Type B pancreatic cell (in vitro differentiated cells): ENCODE measurements at regions not wholly inside any gene's neighbourhood (a gene's known extent, or its start where the extent isn't known, plus 50 kb on each side); places are given as distances from the start of the nearest gene placed in this dataset.

Experiments used
- DNase-seq: peaks from one replicate; pipeline ENCODE4 v3.0.0; 2021; ENCODE audit warnings: mixed read lengths; ENCODE audit not compliant: unreplicated experiment; ENCODE audit errors: extremely low spot score
- H3K27ac Mint-ChIP-seq: 2 replicates; pipeline ENCODE4 v1.8.0; 2021; ENCODE audit warnings: mild to moderate bottlenecking, mixed read lengths
- H3K27me3 Mint-ChIP-seq: 2 replicates; pipeline ENCODE4 v1.8.0; 2021; ENCODE audit warnings: mixed read lengths
- H3K36me3 Mint-ChIP-seq: 2 replicates; pipeline ENCODE4 v1.8.0; 2021; ENCODE audit warnings: mixed read lengths
- H3K4me1 Mint-ChIP-seq: one replicate; pipeline ENCODE4 v1.8.0; 2021; ENCODE audit warnings: mixed read lengths; ENCODE audit not compliant: unreplicated experiment
- H3K4me3 Mint-ChIP-seq: 2 replicates; pipeline ENCODE4 v1.8.0; 2021; ENCODE audit warnings: mild to moderate bottlenecking, mixed read lengths
- H3K9me3 Mint-ChIP-seq: 2 replicates; pipeline ENCODE4 v1.8.0; 2021; ENCODE audit warnings: mixed read lengths
- TF ChIP-seq, protein P1 (sequence below): fragments of 200-600 bp; sonication (generic); conservative IDR thresholded peaks from 2 replicates; pipeline ENCODE4 v1.5.0; 2021; ENCODE audit warnings: antibody characterized with exemption, mild to moderate bottlenecking

DNA sequence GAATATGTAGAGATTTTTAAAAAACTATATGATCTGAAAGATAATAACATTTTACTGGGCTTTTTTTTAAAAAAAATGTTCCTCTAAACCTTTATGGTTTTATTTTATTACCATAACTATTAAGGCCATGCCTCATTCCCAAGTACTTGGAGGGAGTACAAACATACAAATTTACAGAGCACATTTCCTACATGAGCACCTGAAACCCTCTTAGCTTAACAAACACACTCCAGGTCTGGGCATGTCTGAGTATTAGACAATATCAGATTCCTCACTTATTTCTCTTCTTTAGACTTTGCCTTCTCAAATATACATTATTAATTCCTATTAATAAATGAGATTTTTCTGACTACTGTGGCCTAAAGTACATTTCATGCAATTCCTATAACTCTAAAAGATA lies 319.2 kb downstream of the SLCO4C1 start:
- no peak for DNase-seq
- no peaks in the 10 kb centered on the region for H3K36me3 Mint-ChIP-seq
- no peaks in the 10 kb centered on the region for H3K9me3 Mint-ChIP-seq
- no peak overlapping the region for H3K27ac Mint-ChIP-seq
- peaks cover 4% of the 10 kb centered on the region for H3K4me1 Mint-ChIP-seq
- TF ChIP-seq, protein P1, sequence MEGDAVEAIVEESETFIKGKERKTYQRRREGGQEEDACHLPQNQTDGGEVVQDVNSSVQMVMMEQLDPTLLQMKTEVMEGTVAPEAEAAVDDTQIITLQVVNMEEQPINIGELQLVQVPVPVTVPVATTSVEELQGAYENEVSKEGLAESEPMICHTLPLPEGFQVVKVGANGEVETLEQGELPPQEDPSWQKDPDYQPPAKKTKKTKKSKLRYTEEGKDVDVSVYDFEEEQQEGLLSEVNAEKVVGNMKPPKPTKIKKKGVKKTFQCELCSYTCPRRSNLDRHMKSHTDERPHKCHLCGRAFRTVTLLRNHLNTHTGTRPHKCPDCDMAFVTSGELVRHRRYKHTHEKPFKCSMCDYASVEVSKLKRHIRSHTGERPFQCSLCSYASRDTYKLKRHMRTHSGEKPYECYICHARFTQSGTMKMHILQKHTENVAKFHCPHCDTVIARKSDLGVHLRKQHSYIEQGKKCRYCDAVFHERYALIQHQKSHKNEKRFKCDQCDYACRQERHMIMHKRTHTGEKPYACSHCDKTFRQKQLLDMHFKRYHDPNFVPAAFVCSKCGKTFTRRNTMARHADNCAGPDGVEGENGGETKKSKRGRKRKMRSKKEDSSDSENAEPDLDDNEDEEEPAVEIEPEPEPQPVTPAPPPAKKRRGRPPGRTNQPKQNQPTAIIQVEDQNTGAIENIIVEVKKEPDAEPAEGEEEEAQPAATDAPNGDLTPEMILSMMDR: no peak
- no peaks in the 10 kb centered on the region for H3K27me3 Mint-ChIP-seq
- no peak overlapping the region for H3K4me3 Mint-ChIP-seq

DNA sequence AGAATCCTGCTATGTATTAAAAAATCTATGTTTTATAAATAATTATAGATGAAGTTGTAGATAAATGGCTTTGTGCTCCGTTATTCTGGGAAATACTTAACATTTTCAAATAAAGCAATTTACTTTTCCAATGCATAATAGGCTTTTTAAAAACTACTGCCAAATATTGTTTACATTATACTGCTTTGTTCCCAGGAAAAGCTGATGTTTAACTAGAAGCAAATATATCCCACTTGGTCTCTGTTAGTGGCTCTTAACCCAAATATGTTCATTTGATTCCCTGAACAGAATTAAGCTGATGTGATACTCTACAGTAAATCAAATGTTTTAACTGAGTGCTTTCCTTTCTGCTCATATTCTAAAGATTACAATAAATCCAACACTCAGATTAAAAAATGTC lies 326.3 kb downstream of the SLCO4C1 start:
- H3K4me1 Mint-ChIP-seq: no peaks in the 10 kb centered on the region
- no peak overlapping the region for H3K27ac Mint-ChIP-seq
- DNase-seq: no peak
- H3K4me3 Mint-ChIP-seq: no peak overlapping the region
- no peaks in the 10 kb centered on the region for H3K27me3 Mint-ChIP-seq
- no peaks in the 10 kb centered on the region for H3K36me3 Mint-ChIP-seq
- TF ChIP-seq, protein P1: no peak
- H3K9me3 Mint-ChIP-seq: peaks cover 11% of the 10 kb centered on the region

DNA sequence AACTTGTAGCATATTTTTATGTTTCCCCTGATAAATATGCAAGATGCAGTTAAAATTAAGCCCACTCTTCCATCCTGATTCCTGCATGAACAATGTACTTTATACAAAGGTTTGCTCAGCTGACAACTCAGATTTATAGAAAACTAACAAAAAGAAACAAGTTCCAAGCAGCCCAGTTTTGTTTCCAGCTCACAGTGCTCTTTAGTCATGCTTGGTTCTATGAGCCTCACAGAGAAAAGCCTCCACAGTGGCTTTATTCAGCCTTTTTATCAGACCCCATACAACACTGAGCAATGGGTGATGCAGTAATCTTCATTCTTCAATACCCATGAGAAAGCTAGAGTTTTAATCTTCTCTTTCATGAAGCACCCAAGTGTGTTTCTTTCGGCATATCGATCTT lies 329.6 kb downstream of the SLCO4C1 start:
- Mint-ChIP-seq H3K27me3 (no peaks in the 10 kb centered on the region), H3K4me3 (no peak overlapping the region), H3K27ac (no peak overlapping the region), H3K4me1 (no peaks in the 10 kb centered on the region), H3K9me3 (peaks cover 11% of the 10 kb centered on the region), H3K36me3 (no peaks in the 10 kb centered on the region)
- DNase-seq: no peak
- TF ChIP-seq, protein P1: no peak

DNA sequence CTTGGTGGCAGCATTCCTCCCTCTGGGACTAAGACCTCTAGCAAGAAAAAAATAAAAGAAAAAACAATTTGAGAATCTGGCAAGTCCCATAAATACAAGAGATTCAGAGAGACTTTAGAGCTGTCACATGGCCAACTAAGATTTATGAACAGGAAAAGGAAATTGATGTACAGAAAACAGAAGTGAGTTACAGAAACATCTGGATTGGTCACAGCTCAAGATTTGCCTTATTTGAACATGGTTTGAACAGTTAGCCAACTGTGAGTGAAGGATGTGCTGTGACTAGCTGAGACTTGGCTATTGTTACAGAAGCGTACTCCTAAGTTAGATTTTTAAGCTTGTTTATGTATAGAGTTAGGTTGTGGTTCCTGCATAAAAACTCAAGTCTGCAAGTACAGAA lies 340.2 kb downstream of the SLCO4C1 start:
- H3K9me3 Mint-ChIP-seq: no peaks in the 10 kb centered on the region
- H3K4me3 Mint-ChIP-seq: no peak overlapping the region
- H3K36me3 Mint-ChIP-seq: no peaks in the 10 kb centered on the region
- no peak for DNase-seq
- H3K4me1 Mint-ChIP-seq: no peaks in the 10 kb centered on the region
- H3K27me3 Mint-ChIP-seq: no peaks in the 10 kb centered on the region
- no peak overlapping the region for H3K27ac Mint-ChIP-seq
- TF ChIP-seq, protein P1: no peak

DNA sequence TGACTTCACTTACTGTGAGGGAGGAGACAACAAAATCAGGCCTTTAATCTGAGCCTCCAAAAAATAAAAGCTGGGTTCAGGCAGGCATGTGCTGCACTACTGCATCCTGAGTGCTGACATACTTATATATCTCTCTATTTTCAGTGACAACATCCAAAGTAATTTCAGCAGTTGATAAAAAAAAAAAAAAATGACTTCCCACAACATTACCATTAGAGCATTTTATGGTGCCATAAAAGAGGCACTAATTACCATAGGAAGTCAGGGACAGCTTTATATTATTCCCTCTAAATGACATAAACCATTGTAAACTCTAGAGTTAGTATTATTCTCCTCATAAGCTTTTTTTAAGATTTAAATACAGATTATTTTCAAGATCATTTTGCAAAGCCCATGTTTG lies 346.1 kb downstream of the SLCO4C1 start:
- no peaks in the 10 kb centered on the region for H3K4me1 Mint-ChIP-seq
- no peak overlapping the region for H3K4me3 Mint-ChIP-seq
- no peaks in the 10 kb centered on the region for H3K36me3 Mint-ChIP-seq
- DNase-seq: no peak
- no peaks in the 10 kb centered on the region for H3K9me3 Mint-ChIP-seq
- no peaks in the 10 kb centered on the region for H3K27me3 Mint-ChIP-seq
- H3K27ac Mint-ChIP-seq: no peak overlapping the region
- TF ChIP-seq, protein P1: no peak

DNA sequence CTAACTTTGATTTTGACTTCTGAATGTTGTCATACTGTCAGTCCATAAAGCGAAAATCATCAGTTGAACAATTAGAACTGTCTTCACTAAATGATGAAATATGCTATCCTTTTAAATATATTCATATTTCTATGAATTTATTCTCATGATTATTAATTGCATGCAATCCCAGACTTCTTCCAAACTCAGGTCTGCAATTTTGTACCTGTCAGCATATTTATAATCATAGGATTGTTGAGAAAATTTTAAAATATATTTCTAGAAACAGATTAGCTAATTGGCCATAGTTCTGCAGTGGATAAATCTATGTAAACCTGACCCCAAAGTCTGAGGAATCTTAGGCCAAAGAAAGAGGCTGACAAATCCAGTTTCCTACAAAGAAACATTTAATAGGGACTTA lies 347.5 kb downstream of the SLCO4C1 start:
- Mint-ChIP-seq H3K9me3 (no peaks in the 10 kb centered on the region), H3K4me1 (peaks cover 4% of the 10 kb centered on the region), H3K27me3 (no peaks in the 10 kb centered on the region), H3K27ac (no peak overlapping the region), H3K36me3 (no peaks in the 10 kb centered on the region), H3K4me3 (no peak overlapping the region)
- no peak for DNase-seq
- TF ChIP-seq, protein P1: no peak
